Uterus (tissue), 2 donors: ENCODE measurements at regions not wholly inside any gene's neighbourhood (a gene's known extent, or its start where the extent isn't known, plus 50 kb on each side); places are given as distances from the start of the nearest gene placed in this dataset.

Experiments
- CTCF ChIP-seq, 4 experiments: fragments of 200-600 bp in 2 of 4; fragments of 450-650 bp in 2 of 4; sonication (generic) in 2 of 4; IDR thresholded peaks; one replicate each; pipeline ENCODE4 v1.5.1; 2016 to 2019; ENCODE audit warnings: antibody characterized with exemption in 4 of 4, mild to moderate bottlenecking in 2 of 4, moderate library complexity in 1 of 4
- POLR2A ChIP-seq, 2 donors: fragments of 450-650 bp; IDR thresholded peaks; one replicate each; pipeline ENCODE4 v1.6.1; 2016; ENCODE audit warnings: antibody characterized with exemption in 2 of 2, mild to moderate bottlenecking in 1 of 2, moderate library complexity in 1 of 2

- TF ChIP-seq CTCF (IDR thresholded peaks at IDR 0.05), result no peak
- TF ChIP-seq POLR2A (IDR thresholded peaks at IDR 0.05), result no peak
Measured at GRCh38 chr20:46826343-46826984, 68.2 kb upstream of the EYA2 start.
